SK-N-SH treated with all-trans-retinoic acid at 6 μM for 48 hours (cell line): ENCODE measurements at regions not wholly inside any gene's neighbourhood (a gene's known extent, or its start where the extent isn't known, plus 50 kb on each side); places are given as distances from the start of the nearest gene placed in this dataset.

Experiments used
- ARNTL ChIP-seq: fragments of 450-650 bp; formaldehyde crosslinking; IDR thresholded peaks from 2 replicates; pipeline ENCODE4 v1.5.0; 2020; ENCODE audit warnings: low read depth, mild to moderate bottlenecking, moderate library complexity, borderline replicate concordance
- CREB5 ChIP-seq: fragments of 250-450 bp; sonication (Bioruptor Pico); IDR thresholded peaks from 2 replicates; pipeline ENCODE4 v1.5.1; 2020; ENCODE audit warnings: low read depth, mild to moderate bottlenecking, moderate library complexity
- CSDC2 ChIP-seq: fragments of 250-450 bp; sonication (Bioruptor Pico); IDR thresholded peaks from 2 replicates; pipeline ENCODE4 v1.5.0; 2020; ENCODE audit warnings: mild to moderate bottlenecking, moderate library complexity
- ISL1 ChIP-seq: fragments of 250-450 bp; sonication (Bioruptor Pico); IDR thresholded peaks from 2 replicates; pipeline ENCODE4 v2.1.2; 2022; ENCODE audit warnings: mild to moderate bottlenecking, moderate library complexity
- PATZ1 ChIP-seq: fragments of 250-450 bp; sonication (Bioruptor Pico); IDR thresholded peaks from 2 replicates; pipeline ENCODE4 v1.8.0; 2020; ENCODE audit warnings: mild to moderate bottlenecking, moderate library complexity, borderline replicate concordance
- PPARA ChIP-seq: fragments of 250-450 bp; sonication (Bioruptor Pico); IDR thresholded peaks from 2 replicates; pipeline ENCODE4 v1.5.0; 2020; ENCODE audit warnings: mild to moderate bottlenecking, borderline replicate concordance
- TSHZ2 ChIP-seq: fragments of 250-450 bp; sonication (Bioruptor Pico); IDR thresholded peaks from 2 replicates; pipeline ENCODE4 v1.5.0; 2020; ENCODE audit warnings: mild to moderate bottlenecking, moderate library complexity
- ZFP3 ChIP-seq: fragments of 250-450 bp; sonication (Bioruptor Pico); IDR thresholded peaks from 2 replicates; pipeline ENCODE4 v1.5.0; 2020; ENCODE audit warnings: mild to moderate bottlenecking, moderate library complexity
- ZNF565 ChIP-seq: fragments of 450-650 bp; formaldehyde crosslinking; conservative IDR thresholded peaks from 2 replicates; pipeline ENCODE4 v1.5.0; 2020; ENCODE audit warnings: low read depth, mild to moderate bottlenecking, moderate library complexity
- TF ChIP-seq, protein P1 (sequence below): fragments of 250-450 bp; sonication (Bioruptor Pico); IDR thresholded peaks from 2 replicates; pipeline ENCODE4 v1.8.0; 2021; ENCODE audit warnings: low read depth, mild to moderate bottlenecking, moderate library complexity, borderline replicate concordance

GRCh38 chr11:119808407-119809185, 79.6 kb upstream of the NECTIN1 start:
- TF ChIP-seq ZNF565 (CRISPR knock-in tag) (no peak), PATZ1 (CRISPR knock-in tag) (no peak), TSHZ2 (CRISPR knock-in tag) (no peak), CSDC2 (CRISPR knock-in tag) (no peak), ARNTL (CRISPR knock-in tag) (no peak), ZFP3 (no peak), CREB5 (CRISPR knock-in tag) (no peak), PPARA (CRISPR knock-in tag) (no peak), ISL1 (no peak)
- TF ChIP-seq, protein P1, sequence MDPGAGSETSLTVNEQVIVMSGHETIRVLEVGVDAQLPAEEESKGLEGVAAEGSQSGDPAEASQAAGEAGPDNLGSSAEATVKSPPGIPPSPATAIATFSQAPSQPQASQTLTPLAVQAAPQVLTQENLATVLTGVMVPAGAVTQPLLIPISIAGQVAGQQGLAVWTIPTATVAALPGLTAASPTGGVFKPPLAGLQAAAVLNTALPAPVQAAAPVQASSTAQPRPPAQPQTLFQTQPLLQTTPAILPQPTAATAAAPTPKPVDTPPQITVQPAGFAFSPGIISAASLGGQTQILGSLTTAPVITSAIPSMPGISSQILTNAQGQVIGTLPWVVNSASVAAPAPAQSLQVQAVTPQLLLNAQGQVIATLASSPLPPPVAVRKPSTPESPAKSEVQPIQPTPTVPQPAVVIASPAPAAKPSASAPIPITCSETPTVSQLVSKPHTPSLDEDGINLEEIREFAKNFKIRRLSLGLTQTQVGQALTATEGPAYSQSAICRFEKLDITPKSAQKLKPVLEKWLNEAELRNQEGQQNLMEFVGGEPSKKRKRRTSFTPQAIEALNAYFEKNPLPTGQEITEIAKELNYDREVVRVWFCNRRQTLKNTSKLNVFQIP (CRISPR knock-in tag): no peak
